ENCODE measurements at regions not wholly inside any gene's neighbourhood (a gene's known extent, or its start where the extent isn't known, plus 50 kb on each side); places are given as distances from the start of the nearest gene placed in this dataset.

GRCh38 chr6:105501246-105501645 is 98.4 kb upstream of the PREP start:
- no peak for DNase-seq (ENCODE audit: low read depth in 2 of 3, low spot score in 2 of 3)

- DNase-seq (ENCODE audit: low read depth in 2 of 3, low spot score in 2 of 3), result no peak
These were observed 97.8 kb upstream of the PREP start for GRCh38 chr6:105500693-105501092.

- DNase-seq (ENCODE audit: low read depth in 2 of 3, low spot score in 2 of 3), result no peak
These were observed 97.0 kb upstream of the PREP start for GRCh38 chr6:105499931-105500330.

- no peak for DNase-seq (ENCODE audit: low read depth in 2 of 3, low spot score in 2 of 3)
These were observed 96.4 kb upstream of the PREP start for GRCh38 chr6:105499136-105499870.

GRCh38 chr6:105497549-105497948 is 94.7 kb upstream of the PREP start:
- DNase-seq (ENCODE audit: low read depth in 2 of 3, low spot score in 2 of 3), result no peak

- no peak for DNase-seq (ENCODE audit: low read depth in 2 of 3, low spot score in 2 of 3)
These were observed 92.6 kb upstream of the PREP start for GRCh38 chr6:105495515-105495914.

GRCh38 chr6:105494688-105495087 is 91.8 kb upstream of the PREP start:
- no peak for DNase-seq (ENCODE audit: low read depth in 2 of 3, low spot score in 2 of 3)

GRCh38 chr6:105493736-105494135 is 90.9 kb upstream of the PREP start:
- no peak for DNase-seq (ENCODE audit: low read depth in 2 of 3, low spot score in 2 of 3)

GRCh38 chr6:105492706-105493673 is 90.1 kb upstream of the PREP start:
- DNase-seq (ENCODE audit: low read depth in 2 of 3, low spot score in 2 of 3), result no peak

GRCh38 chr6:105489216-105489530 is 86.3 kb upstream of the PREP start:
- no peak for DNase-seq (ENCODE audit: low read depth in 2 of 3, low spot score in 2 of 3)

- DNase-seq (ENCODE audit: low read depth in 2 of 3, low spot score in 2 of 3), result no peak
These were observed 85.8 kb upstream of the PREP start for GRCh38 chr6:105488516-105489215.

GRCh38 chr6:105487040-105487790 is 84.3 kb upstream of the PREP start:
- DNase-seq (ENCODE audit: low read depth in 2 of 3, low spot score in 2 of 3), result no peak

- DNase-seq (ENCODE audit: low read depth in 2 of 3, low spot score in 2 of 3), result no peak
These were observed 82.6 kb upstream of the PREP start for GRCh38 chr6:105485456-105485855.

- no peak for DNase-seq (ENCODE audit: low read depth in 2 of 3, low spot score in 2 of 3)
These were observed 81.6 kb upstream of the PREP start for GRCh38 chr6:105484238-105485161.

GRCh38 chr6:105483492-105483891 is 80.6 kb upstream of the PREP start:
- no peak for DNase-seq (ENCODE audit: low read depth in 2 of 3, low spot score in 2 of 3)

GRCh38 chr6:105482921-105483320 is 80.0 kb upstream of the PREP start:
- no peak for DNase-seq (ENCODE audit: low read depth in 2 of 3, low spot score in 2 of 3)

- DNase-seq (ENCODE audit: low read depth in 2 of 3, low spot score in 2 of 3), result no peak
These were observed 79.5 kb upstream of the PREP start for GRCh38 chr6:105482227-105482844.

GRCh38 chr6:105476978-105477377 is 74.1 kb upstream of the PREP start:
- no peak for DNase-seq (ENCODE audit: low read depth in 2 of 3, low spot score in 2 of 3)

- no peak for DNase-seq (ENCODE audit: low read depth in 2 of 3, low spot score in 2 of 3)
These were observed 71.4 kb upstream of the PREP start for GRCh38 chr6:105474234-105474633.

GRCh38 chr6:105469946-105470345 is 67.1 kb upstream of the PREP start:
- DNase-seq (ENCODE audit: low read depth in 2 of 3, low spot score in 2 of 3), result no peak
